Adrenal gland (tissue), 9 donors: ENCODE measurements at regions not wholly inside any gene's neighbourhood (a gene's known extent, or its start where the extent isn't known, plus 50 kb on each side); places are given as distances from the start of the nearest gene placed in this dataset.
A peak's percentile ranks its signal among the peaks of the same experiment; 100 is the strongest.

Source experiments
- DNase-seq, 7 donors: peaks; one replicate each; pipeline ENCODE4 v3.0.0-alpha.2; 2019 to 2020
- H3K27ac ChIP-seq, 5 donors: fragments of 200-600 bp; sonication (generic) in 4 of 5; 1 replicate in 3 of 5; 2 replicates in 2 of 5; pipeline versions ENCODE4 v1.5.1 to v1.8.0; 2016 to 2020; ENCODE audit warnings: mild to moderate bottlenecking in 1 of 5
- H3K27me3 ChIP-seq: fragments of 200-600 bp; 2 replicates; pipeline ENCODE4 v1.8.0; 2021
- H3K36me3 ChIP-seq, 2 donors: fragments of 200-600 bp; replicated peaks in 1 of 2; 1 replicate in 1 of 2; 2 replicates in 1 of 2; pipeline versions ENCODE4 v1.5.1 to v1.8.0; 2018 to 2022
- H3K4me1 ChIP-seq, 2 donors: fragments of 200-600 bp; replicated peaks in 1 of 2; 1 replicate in 1 of 2; 2 replicates in 1 of 2; pipeline versions ENCODE4 v1.5.1 to v1.8.0; 2018 to 2021
- H3K4me3 ChIP-seq, 4 donors: fragments of 200-600 bp; sonication (generic) in 3 of 4; one replicate each; pipeline ENCODE4 v1.5.1; 2016 to 2018
- H3K9me3 ChIP-seq, 3 donors: fragments of 200-600 bp; sonication (generic) in 1 of 3; replicated peaks in 1 of 3; 1 replicate in 2 of 3; 2 replicates in 1 of 3; pipeline versions ENCODE4 v1.5.1 to v1.8.0; 2016 to 2021
- POLR2A ChIP-seq, 2 donors: fragments of 450-650 bp; IDR thresholded peaks; one replicate each; pipeline ENCODE4 v1.6.1; 2017; ENCODE audit warnings: antibody characterized with exemption in 2 of 2, mild to moderate bottlenecking in 2 of 2, moderate library complexity in 1 of 2
- WGBS, 4 donors: extraction: QIAGEN DNeasy Blood & Tissue Kit in 2 of 4; methylation state at CpG; one replicate each; pipeline versions ENCODE4 v1.1.5 to v1.1.7; 2013 to 2017; 5-methylcytosine and 5-hydroxymethylcytosine counted together
- intact Hi-C, 2 donors: fragments of 100-400 bp; cut with DNase I; formaldehyde crosslinking; loops; one replicate each; pipeline versions ENCODE4 v1.14.1 to v1.15.0; 2022 to 2023
- TF ChIP-seq, protein P1 (sequence below), 6 experiments: fragments of 450-650 bp in 4 of 6; fragments of 200-600 bp in 2 of 6; sonication (generic) in 1 of 6; IDR thresholded peaks; 1 replicate in 5 of 6; 2 replicates in 1 of 6; pipeline versions ENCODE4 v1.5.1 to v1.8.0; 2016 to 2021; ENCODE audit warnings: antibody characterized with exemption in 6 of 6, mild to moderate bottlenecking in 2 of 6, moderate library complexity in 1 of 6
- donor health status: healthy with polysubstance abuse.
- donor health status: Bipolar disorder and iron deficiency.
- donor health status: DM: yes; HTN: yes; CAD: no.
- donor health status: DM: no; HTN: no; CAD: no.
- donor health status: DM: no; HTN: no; CAD: no.

DNA sequence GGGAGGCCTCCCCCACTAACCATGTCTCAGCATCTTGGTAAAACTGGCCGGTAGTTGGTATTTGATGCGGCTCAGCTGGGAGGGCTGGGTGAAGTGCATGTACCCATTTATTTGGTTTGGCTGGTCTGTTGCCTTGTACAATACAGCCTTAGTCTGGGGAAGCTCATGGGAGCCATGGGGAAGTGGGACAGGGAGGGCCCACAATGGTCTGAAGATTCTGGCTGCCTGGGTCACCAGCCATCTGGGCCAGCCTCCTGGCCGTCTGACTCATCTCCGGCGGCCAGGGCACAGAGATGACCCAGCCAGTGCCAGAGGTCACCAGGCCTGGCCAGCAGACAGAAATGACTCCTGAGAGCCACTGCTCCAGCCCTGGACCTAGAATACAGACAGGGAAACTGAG lies 51.6 kb upstream of the SMAD6 start:
- peaks cover 0 to 6% of the 10 kb centered on the region in 2 donors for H3K4me1 ChIP-seq
- no peak for TF ChIP-seq POLR2A (IDR thresholded peaks at IDR 0.05)
- TF ChIP-seq, protein P1, sequence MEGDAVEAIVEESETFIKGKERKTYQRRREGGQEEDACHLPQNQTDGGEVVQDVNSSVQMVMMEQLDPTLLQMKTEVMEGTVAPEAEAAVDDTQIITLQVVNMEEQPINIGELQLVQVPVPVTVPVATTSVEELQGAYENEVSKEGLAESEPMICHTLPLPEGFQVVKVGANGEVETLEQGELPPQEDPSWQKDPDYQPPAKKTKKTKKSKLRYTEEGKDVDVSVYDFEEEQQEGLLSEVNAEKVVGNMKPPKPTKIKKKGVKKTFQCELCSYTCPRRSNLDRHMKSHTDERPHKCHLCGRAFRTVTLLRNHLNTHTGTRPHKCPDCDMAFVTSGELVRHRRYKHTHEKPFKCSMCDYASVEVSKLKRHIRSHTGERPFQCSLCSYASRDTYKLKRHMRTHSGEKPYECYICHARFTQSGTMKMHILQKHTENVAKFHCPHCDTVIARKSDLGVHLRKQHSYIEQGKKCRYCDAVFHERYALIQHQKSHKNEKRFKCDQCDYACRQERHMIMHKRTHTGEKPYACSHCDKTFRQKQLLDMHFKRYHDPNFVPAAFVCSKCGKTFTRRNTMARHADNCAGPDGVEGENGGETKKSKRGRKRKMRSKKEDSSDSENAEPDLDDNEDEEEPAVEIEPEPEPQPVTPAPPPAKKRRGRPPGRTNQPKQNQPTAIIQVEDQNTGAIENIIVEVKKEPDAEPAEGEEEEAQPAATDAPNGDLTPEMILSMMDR (IDR thresholded peaks at IDR 0.05): no peak
- WGBS, 4 donors: 36 to 100% (median 45%) methylated on average over 2 to 5 of the region's 5 CpGs
- peak; percentile 47 to 82 (median 77) for DNase-seq
- H3K27me3 ChIP-seq: no peaks in the 10 kb centered on the region
- H3K36me3 ChIP-seq: no peaks in the 10 kb centered on the region
- H3K27ac ChIP-seq: peak overlapping the region in 1 of 5 donors; percentile 72
- no peak overlapping the region for H3K4me3 ChIP-seq
- no peaks in the 10 kb centered on the region for H3K9me3 ChIP-seq
- intact Hi-C loops: no loop called here

DNA sequence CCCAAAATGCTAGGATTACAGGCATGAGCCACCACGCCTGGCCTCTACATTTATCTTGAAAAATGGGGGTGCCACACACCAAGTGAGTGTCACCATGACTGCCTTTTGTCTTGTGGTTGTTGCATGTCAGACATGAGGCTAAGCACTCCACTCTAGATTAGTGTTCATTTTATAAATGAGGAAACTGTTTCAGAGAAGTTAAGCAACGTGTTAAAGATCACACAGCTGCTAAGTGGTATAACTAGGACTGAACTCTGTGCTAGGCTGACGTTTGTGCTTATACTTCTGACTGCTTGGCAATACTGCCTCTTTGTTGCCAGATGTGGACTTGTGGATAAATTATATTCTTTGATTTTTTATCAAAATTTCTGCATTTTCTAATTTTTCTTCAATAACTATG lies 50.8 kb upstream of the SMAD6 start:
- Histone ChIP-seq H3K27me3 (no peaks in the 10 kb centered on the region), H3K36me3 (no peaks in the 10 kb centered on the region), H3K4me1 (peaks cover 0 to 6% of the 10 kb centered on the region in 2 donors), H3K27ac (peak overlapping the region in 1 of 5 donors; percentile 10), H3K4me3 (no peak overlapping the region), H3K9me3 (no peaks in the 10 kb centered on the region)
- 75 to 82% (median 78%) methylated on average over 3 of the region's 3 CpGs for WGBS, 4 donors
- intact Hi-C loops: no loop called here
- no peak for TF ChIP-seq POLR2A (IDR thresholded peaks at IDR 0.05)
- TF ChIP-seq, protein P1 (IDR thresholded peaks at IDR 0.05): no peak
- no peak for DNase-seq

DNA sequence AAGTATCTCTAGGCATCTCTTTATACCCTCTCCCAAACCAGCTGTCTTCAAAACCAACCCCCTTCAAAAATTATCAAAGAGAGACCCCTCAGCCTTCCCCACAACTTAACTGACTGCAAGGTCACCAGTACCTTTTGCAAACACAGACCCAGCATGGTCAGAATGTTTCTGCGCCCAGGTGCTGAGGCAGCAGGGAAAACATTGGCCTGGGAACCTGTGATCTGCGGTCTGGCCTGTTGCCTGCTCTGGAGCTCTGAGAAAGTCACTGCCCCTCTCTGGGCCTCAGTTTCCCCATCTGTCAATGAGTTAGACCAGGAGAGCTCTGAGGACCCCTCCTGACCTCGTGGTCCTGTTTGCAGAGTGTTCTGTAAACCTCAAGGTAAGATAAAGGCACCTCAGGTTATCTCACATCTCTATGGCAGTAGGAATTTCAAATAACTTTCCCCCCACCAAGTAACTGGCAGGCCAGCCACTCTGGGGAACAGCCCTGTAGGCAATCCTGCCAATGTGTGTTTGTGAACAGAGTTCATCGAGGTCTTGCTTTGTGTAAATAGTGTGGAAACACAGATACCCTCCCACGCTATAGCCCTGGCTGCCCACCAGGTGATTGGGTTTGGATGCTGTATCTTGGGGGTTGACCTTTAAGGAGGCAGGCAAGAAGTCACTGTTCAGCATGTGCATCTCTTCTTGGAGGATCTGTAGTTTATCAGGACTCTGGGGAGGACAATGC lies 50.0 kb upstream of the SMAD6 start:
- intact Hi-C loops: no loop called here
- 78 to 97% (median 83%) methylated on average over 3 to 5 of the region's 5 CpGs for WGBS, 4 donors
- no peak for TF ChIP-seq POLR2A (IDR thresholded peaks at IDR 0.05)
- TF ChIP-seq, protein P1 (IDR thresholded peaks at IDR 0.05): no peak
- H3K36me3 ChIP-seq: no peaks in the 10 kb centered on the region
- peaks cover 0 to 6% of the 10 kb centered on the region in 2 donors for H3K4me1 ChIP-seq
- DNase-seq: no peak
- no peak overlapping the region for H3K27ac ChIP-seq
- no peak overlapping the region for H3K4me3 ChIP-seq
- no peaks in the 10 kb centered on the region for H3K9me3 ChIP-seq
- H3K27me3 ChIP-seq: no peaks in the 10 kb centered on the region
